ENCODE measurements at regions not wholly inside any gene's neighbourhood (a gene's known extent, or its start where the extent isn't known, plus 50 kb on each side); places are given as distances from the start of the nearest gene placed in this dataset.

- DNase-seq (ENCODE audit: extremely low read depth in 1 of 2, low read depth in 1 of 2), result no peak
Observed at GRCh38 chr10:3016016-3016415, 51.3 kb upstream of the PFKP start.

GRCh38 chr10:3014968-3015367 lies 52.4 kb upstream of the PFKP start:
- DNase-seq (ENCODE audit: extremely low read depth in 1 of 2, low read depth in 1 of 2), result no peak

GRCh38 chr10:3012223-3012622 lies 55.1 kb upstream of the PFKP start:
- DNase-seq (ENCODE audit: extremely low read depth in 1 of 2, low read depth in 1 of 2), result no peak

- DNase-seq (ENCODE audit: extremely low read depth in 1 of 2, low read depth in 1 of 2), result no peak
Observed at GRCh38 chr10:3010816-3011460, 56.4 kb upstream of the PFKP start.

- no peak for DNase-seq (ENCODE audit: extremely low read depth in 1 of 2, low read depth in 1 of 2)
Observed at GRCh38 chr10:3010334-3010733, 57.0 kb upstream of the PFKP start.

- DNase-seq (ENCODE audit: extremely low read depth in 1 of 2, low read depth in 1 of 2), result no peak
Observed at GRCh38 chr10:3009341-3009740, 58.0 kb upstream of the PFKP start.

GRCh38 chr10:3008518-3009195 lies 58.7 kb upstream of the PFKP start:
- no peak for DNase-seq (ENCODE audit: extremely low read depth in 1 of 2, low read depth in 1 of 2)

DNA sequence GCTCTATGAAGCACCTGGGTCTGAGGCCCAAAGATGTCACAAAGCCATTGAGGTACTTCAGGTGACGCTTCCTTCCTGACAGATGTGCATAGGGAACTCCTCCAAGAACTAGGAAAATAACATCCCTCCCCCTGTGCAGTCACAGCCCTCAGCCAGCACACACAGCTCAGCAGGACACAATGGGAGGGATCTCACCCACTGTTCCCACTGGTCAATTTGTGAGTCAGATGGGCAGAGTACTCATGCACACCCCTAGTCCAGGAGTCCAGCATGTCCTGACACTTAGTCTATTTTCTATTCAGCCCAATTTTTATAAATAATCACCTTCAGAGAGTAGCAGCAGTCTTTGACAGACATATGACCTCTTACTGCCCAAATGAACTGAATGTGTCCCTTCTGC lies 60.7 kb upstream of the PFKP start:
- DNase-seq (ENCODE audit: extremely low read depth in 1 of 2, low read depth in 1 of 2), result no peak

DNA sequence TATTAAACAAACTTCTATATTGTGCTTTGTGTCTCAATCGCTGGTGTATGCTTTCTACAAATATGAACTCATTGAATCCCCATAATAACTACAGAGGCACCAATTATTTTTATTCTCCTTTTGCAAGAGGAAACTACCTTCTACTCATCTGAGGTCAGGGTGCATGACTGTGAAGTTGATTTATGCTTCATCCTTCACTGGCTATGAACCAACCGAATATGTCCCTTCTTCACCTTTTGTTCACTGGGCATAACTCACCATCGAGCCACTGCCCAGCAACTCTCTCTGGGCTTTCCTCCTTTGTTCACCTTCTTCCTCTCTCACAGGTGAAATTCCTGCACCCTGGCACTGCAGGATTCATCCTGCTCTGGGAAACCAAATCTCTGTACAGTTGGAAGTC lies 61.3 kb upstream of the PFKP start:
- DNase-seq (ENCODE audit: extremely low read depth in 1 of 2, low read depth in 1 of 2), result no peak

- DNase-seq (ENCODE audit: extremely low read depth in 1 of 2, low read depth in 1 of 2), result no peak
Observed at GRCh38 chr10:3002304-3002703, 65.0 kb upstream of the PFKP start.

GRCh38 chr10:3000048-3000447 lies 67.3 kb upstream of the PFKP start:
- no peak for DNase-seq (ENCODE audit: extremely low read depth in 1 of 2, low read depth in 1 of 2)

DNA sequence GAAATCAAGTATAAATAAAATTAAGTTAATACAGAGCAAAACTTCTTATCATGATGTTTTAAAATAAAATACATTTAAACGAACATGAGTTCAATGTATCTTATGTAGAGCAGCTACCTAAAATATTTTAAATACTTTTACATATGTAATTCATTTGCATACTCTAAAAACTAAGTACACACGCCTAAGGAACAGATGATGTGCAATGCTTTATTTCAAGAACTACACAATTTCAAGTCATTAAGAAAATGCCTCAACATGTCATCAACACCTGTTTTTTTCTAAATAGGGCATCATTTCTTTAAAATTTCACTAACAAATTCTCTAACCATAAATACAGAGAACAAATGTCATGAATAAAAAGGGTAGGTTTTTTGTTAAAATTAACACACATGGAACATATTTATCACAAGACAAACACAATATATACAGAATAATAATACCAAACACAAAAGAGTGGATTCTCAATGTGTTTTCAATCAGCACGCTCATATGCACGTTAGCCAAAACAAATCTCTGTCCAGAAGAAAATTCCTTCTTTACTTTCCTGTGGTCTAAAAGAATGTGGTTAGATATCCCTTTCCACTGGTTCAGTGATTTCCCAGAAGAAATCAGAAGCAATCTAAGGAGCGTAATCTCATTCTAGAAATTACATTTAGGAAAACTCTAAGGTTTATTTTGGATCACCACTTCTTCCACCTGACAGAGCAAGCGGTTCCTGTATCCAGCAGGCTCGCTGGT lies 73.0 kb upstream of the PFKP start:
- DNase-seq (ENCODE audit: extremely low read depth in 1 of 2, low read depth in 1 of 2), result no peak

DNA sequence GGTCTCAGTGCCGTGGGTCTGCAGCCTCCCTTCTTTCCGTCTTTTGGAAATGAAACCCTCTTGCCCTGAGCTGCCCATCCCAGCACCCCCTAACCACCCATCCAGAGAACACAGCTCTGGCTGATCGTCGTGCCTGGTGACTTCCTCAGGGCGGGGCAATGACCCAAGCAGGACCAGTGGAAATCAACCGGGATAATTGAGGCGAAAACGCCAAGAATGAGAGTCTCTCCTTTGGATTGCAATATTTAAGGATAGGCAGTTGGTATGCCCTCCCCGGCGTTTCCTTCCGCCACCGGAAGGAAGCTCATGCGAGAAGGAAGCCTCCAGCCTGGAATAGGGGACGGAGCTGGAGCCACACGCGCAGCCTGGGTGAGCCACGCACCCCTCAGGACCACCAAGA lies 73.7 kb upstream of the PFKP start:
- DNase-seq (ENCODE audit: extremely low read depth in 1 of 2, low read depth in 1 of 2), result no peak

DNA sequence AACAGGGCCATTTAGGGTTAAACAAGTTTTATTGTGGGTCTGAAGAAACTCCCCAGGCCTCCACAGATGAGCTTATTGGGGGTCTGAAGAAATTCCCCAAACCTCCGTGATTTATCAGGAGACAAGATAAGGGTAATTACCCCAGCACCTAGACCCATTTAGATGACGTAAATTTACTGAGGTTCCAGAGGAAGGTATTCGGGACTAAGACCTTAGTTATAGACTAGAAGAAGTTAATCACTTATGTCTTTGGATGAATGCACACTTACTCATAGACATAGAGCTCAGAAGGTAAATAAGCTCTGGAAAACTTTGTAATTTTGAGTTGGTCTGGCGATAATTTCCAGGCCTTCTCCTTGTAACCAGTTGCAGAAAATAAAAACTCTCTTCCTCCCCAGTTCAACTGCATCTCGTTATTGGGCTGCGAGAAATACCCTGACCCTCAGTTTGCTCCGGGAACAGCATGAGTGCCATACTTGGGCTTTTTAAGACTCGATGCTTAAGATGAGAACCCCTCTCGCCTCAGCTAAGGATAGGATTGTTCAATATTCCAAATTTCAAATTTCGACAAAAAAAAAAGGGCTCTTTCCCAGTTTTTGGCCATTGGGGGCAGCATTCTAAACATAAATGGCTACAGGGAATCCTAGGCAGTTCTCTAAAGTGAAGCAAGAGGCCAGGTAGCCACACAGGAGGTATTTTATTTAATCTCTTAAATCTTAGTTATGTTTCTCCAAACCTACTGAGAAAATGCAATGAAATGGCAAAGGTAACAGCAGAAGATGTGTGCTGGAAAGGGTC lies 74.7 kb upstream of the PFKP start:
- DNase-seq (ENCODE audit: extremely low read depth in 1 of 2, low read depth in 1 of 2), result no peak

- DNase-seq (ENCODE audit: extremely low read depth in 1 of 2, low read depth in 1 of 2), result no peak
Observed at GRCh38 chr10:2990764-2991163, 76.6 kb upstream of the PFKP start.

- DNase-seq (ENCODE audit: extremely low read depth in 1 of 2, low read depth in 1 of 2), result no peak
Observed at GRCh38 chr10:2989292-2989947, 77.9 kb upstream of the PFKP start.

GRCh38 chr10:2987185-2987768 lies 80.1 kb upstream of the PFKP start:
- no peak for DNase-seq (ENCODE audit: extremely low read depth in 1 of 2, low read depth in 1 of 2)

GRCh38 chr10:2986391-2986801 lies 81.0 kb upstream of the PFKP start:
- no peak for DNase-seq (ENCODE audit: extremely low read depth in 1 of 2, low read depth in 1 of 2)

DNA sequence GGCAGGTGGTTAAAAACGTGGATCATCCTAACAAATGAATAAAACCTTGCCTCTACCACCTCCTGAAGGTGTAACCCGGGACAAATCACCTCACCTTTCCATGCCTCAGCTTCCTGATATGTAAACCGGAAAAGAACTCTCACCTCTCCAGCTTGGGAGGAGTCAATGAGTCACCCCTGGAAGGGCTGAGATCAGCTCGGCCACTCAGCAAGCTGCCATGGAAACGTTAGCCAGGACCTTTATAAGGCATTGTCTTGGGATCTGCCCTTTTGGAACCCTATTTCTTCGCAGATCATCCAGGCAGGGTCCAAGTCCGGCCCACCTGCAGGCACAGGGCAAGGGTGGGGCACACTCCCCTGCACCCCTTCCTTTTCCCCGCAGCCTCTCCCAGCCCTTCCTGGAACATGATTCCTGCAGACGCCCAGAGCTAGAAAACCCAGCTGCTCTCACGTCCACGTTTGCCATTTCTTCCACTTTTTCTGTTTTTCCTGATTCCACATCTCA lies 81.6 kb upstream of the PFKP start:
- DNase-seq (ENCODE audit: extremely low read depth in 1 of 2, low read depth in 1 of 2), result no peak

DNA sequence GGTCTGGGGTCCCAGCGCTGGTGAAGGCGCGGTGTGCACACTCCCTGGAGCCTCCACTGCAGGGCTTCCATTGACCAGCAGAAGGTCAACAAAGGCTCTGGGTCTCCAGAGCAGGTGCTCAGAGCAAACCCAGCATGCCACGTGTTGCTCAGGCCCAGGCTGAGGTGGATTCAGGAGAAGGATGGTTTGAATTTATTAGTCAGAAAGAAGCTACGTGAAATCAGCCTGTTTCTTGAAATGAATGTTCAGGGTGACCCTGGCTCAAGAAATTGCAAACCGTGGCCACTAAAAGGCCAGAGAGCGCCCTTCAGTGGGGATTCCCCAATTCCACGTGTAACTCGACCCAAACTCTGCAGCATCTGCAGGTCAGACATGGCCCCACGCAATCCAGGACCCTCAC lies 82.7 kb upstream of the PFKP start:
- DNase-seq (ENCODE audit: extremely low read depth in 1 of 2, low read depth in 1 of 2), result no peak

All from activated CD8-positive, alpha-beta memory T cell treated with anti-CD3 and anti-CD28 coated beads for 1 hour (primary cell).